GM19025 (cell line): ENCODE measurements at regions not wholly inside any gene's neighbourhood (a gene's known extent, or its start where the extent isn't known, plus 50 kb on each side); places are given as distances from the start of the nearest gene placed in this dataset.

Experiments used
- ATAC-seq: cut with Tn5 transposase; IDR thresholded peaks from one replicate; pipeline ENCODE4 v1.9.1; 2021; ENCODE audit warnings: mild to moderate bottlenecking, low read depth, moderate library complexity; ENCODE audit not compliant: unreplicated experiment

GRCh38 chr13:106630162-106630561 lies 62.2 kb upstream of the ARGLU1 start:
- ATAC-seq = no peak

GRCh38 chr13:106628936-106629659 lies 61.2 kb upstream of the ARGLU1 start:
- no peak for ATAC-seq

- ATAC-seq = no peak
These were observed 58.5 kb upstream of the ARGLU1 start for GRCh38 chr13:106626473-106626872.

GRCh38 chr13:106625578-106625977 lies 57.6 kb upstream of the ARGLU1 start:
- ATAC-seq = no peak

- no peak for ATAC-seq
These were observed 56.0 kb upstream of the ARGLU1 start for GRCh38 chr13:106623799-106624460.

GRCh38 chr13:106621833-106622232 lies 53.9 kb upstream of the ARGLU1 start:
- ATAC-seq = no peak

- peak; percentile 90 for ATAC-seq
These were observed 52.0 kb upstream of the ARGLU1 start for GRCh38 chr13:106619688-106620555.
